Peyer's patch (tissue), 4 donors: ENCODE measurements at regions not wholly inside any gene's neighbourhood (a gene's known extent, or its start where the extent isn't known, plus 50 kb on each side); places are given as distances from the start of the nearest gene placed in this dataset.

ENCODE experiments used
- POLR2A ChIP-seq, 2 donors: fragments of 450-650 bp; IDR thresholded peaks; one replicate each; pipeline ENCODE4 v1.5.1; 2017; ENCODE audit warnings: antibody characterized with exemption in 2 of 2, mild to moderate bottlenecking in 2 of 2, moderate library complexity in 2 of 2
- TF ChIP-seq, protein P1 (sequence below), 6 experiments: fragments of 450-650 bp in 4 of 6; fragments of 200-600 bp in 2 of 6; sonication (generic) in 1 of 6; IDR thresholded peaks; one replicate each; pipeline ENCODE4 v1.5.1; 2017 to 2019; ENCODE audit warnings: antibody characterized with exemption in 6 of 6, mild to moderate bottlenecking in 3 of 6, moderate library complexity in 1 of 6

DNA sequence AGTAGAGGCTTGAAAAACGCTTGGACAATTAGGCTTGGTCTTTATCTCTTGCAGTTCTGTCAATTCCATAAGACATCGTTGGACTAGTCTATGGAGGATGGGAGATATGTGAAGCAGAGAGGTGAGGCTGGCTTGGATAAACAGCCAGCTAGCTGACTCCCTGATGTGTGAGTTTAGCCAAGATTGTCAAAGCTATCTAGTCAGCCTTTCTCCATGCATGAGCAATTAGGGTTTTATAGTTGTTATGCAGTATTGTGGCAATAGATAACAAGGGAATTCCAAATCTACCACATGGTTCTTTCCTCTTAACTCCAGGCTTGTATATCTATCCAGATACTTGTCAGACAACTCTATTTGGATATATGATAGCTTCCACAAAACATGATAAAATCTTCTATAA is 153.6 kb upstream of the NRXN3 start:
- TF ChIP-seq, protein P1, sequence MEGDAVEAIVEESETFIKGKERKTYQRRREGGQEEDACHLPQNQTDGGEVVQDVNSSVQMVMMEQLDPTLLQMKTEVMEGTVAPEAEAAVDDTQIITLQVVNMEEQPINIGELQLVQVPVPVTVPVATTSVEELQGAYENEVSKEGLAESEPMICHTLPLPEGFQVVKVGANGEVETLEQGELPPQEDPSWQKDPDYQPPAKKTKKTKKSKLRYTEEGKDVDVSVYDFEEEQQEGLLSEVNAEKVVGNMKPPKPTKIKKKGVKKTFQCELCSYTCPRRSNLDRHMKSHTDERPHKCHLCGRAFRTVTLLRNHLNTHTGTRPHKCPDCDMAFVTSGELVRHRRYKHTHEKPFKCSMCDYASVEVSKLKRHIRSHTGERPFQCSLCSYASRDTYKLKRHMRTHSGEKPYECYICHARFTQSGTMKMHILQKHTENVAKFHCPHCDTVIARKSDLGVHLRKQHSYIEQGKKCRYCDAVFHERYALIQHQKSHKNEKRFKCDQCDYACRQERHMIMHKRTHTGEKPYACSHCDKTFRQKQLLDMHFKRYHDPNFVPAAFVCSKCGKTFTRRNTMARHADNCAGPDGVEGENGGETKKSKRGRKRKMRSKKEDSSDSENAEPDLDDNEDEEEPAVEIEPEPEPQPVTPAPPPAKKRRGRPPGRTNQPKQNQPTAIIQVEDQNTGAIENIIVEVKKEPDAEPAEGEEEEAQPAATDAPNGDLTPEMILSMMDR (IDR thresholded peaks at IDR 0.05), result no peak
- TF ChIP-seq POLR2A (IDR thresholded peaks at IDR 0.05), result no peak
